DOHH2 (cell line): ENCODE measurements at regions not wholly inside any gene's neighbourhood (a gene's known extent, or its start where the extent isn't known, plus 50 kb on each side); places are given as distances from the start of the nearest gene placed in this dataset.

ENCODE experiments used
- CTCF ChIP-seq: fragments of 200-600 bp; sonication (generic); IDR thresholded peaks from one replicate; pipeline ENCODE4 v1.5.1; 2014; ENCODE audit warnings: antibody characterized with exemption, mild to moderate bottlenecking, low read depth, low read length; ENCODE audit not compliant: poor library complexity, severe bottlenecking
- EZH2phosphoT487 ChIP-seq: fragments of 200-600 bp; sonication (generic); IDR thresholded peaks from 2 replicates; pipeline ENCODE4 v1.6.1; 2017; ENCODE audit warnings: borderline replicate concordance, mild to moderate bottlenecking, antibody characterized with exemption, low read length, moderate library complexity, mixed read lengths

DNA sequence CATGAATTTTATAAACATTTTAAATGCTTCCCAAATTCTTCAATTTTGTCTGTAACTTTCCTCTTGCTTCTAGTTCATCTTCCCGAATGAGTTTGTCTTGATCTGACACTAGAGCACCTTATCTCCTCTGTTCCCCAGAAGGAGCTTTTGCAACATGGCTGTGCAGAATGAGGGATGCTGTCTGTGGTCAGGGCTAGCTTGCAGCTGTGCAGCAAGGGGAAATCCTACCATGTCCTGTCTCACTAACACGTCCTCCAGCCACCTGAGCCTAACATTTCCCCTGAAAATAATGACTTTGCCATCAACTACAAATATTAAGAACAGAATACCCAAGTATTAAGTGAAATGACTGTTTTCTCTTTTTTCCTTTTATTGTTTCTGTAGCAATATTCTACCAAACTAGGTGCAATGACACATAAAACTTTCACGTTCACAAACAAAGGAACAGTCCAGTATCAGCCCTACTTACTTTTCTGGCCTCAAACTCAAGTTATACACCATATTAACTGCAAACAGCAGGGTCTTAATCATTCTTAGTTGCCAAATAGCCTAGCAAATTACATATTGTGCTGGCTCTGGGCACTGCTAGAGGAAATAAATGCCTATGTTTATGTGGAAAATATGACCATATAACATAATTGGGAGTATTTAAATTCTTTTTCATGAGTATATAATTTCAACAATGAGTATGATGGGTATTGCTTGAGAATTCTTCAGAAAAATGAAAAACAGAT, 423.3 kb downstream of the CMPK2 start:
- TF ChIP-seq CTCF (no peak), EZH2phosphoT487 (no peak)
